HG02798 (cell line): ENCODE measurements at regions not wholly inside any gene's neighbourhood (a gene's known extent, or its start where the extent isn't known, plus 50 kb on each side); places are given as distances from the start of the nearest gene placed in this dataset.
"Not testable (repeated sequence)": the region's sequence is repeated elsewhere in the genome, so short reads cannot be mapped to it uniquely, and the experiment has no call there.

Experiments
- ATAC-seq: cut with Tn5 transposase; IDR thresholded peaks from one replicate; pipeline ENCODE4 v1.9.1; 2021; ENCODE audit warnings: mild to moderate bottlenecking; ENCODE audit not compliant: unreplicated experiment, poor library complexity

GRCh38 chr6:79396625-79397024 is 140.6 kb downstream of the LCA5 start:
- no peak for ATAC-seq

- ATAC-seq: no peak
Measured at GRCh38 chr6:79394690-79395089, 142.5 kb downstream of the LCA5 start.

- no peak for ATAC-seq
Measured at GRCh38 chr6:79392094-79392493, 145.1 kb downstream of the LCA5 start.

- no peak for ATAC-seq
Measured at GRCh38 chr6:79391480-79391879, 145.8 kb downstream of the LCA5 start.

- ATAC-seq: no peak
Measured at GRCh38 chr6:79385893-79386292, 151.3 kb downstream of the LCA5 start.

- no peak for ATAC-seq
Measured at GRCh38 chr6:79385333-79385732, 150.9 kb upstream of the HMGN3 start.

- no peak for ATAC-seq
Measured at GRCh38 chr6:79384845-79385244, 150.4 kb upstream of the HMGN3 start.

- no peak for ATAC-seq
Measured at GRCh38 chr6:79378957-79379356, 144.5 kb upstream of the HMGN3 start.

- ATAC-seq: peak; percentile 61
Measured at GRCh38 chr6:79377888-79378348, 143.4 kb upstream of the HMGN3 start.

GRCh38 chr6:79377047-79377446 is 142.6 kb upstream of the HMGN3 start:
- no peak for ATAC-seq

GRCh38 chr6:79375635-79376337 is 141.3 kb upstream of the HMGN3 start:
- no peak for ATAC-seq

GRCh38 chr6:79374308-79374707 is 139.8 kb upstream of the HMGN3 start:
- no peak for ATAC-seq

GRCh38 chr6:79373880-79374279 is 139.4 kb upstream of the HMGN3 start:
- ATAC-seq: no peak

GRCh38 chr6:79373246-79373645 is 138.8 kb upstream of the HMGN3 start:
- no peak for ATAC-seq

- ATAC-seq: no peak
Measured at GRCh38 chr6:79372757-79373156, 138.3 kb upstream of the HMGN3 start.

- no peak for ATAC-seq
Measured at GRCh38 chr6:79369026-79369425, 134.5 kb upstream of the HMGN3 start.

- ATAC-seq: not testable (repeated sequence)
Measured at GRCh38 chr6:79363441-79363840, 129.0 kb upstream of the HMGN3 start.

- ATAC-seq: not testable (repeated sequence)
Measured at GRCh38 chr6:79361074-79361473, 126.6 kb upstream of the HMGN3 start.

GRCh38 chr6:79353226-79353625 is 118.7 kb upstream of the HMGN3 start:
- no peak for ATAC-seq

- ATAC-seq: no peak
Measured at GRCh38 chr6:79338493-79338892, 104.0 kb upstream of the HMGN3 start.

- peak; percentile 91 for ATAC-seq
Measured at GRCh38 chr6:79335133-79335674, 100.7 kb upstream of the HMGN3 start.

- no peak for ATAC-seq
Measured at GRCh38 chr6:79334674-79335073, 100.2 kb upstream of the HMGN3 start.
